Activated CD4-positive, alpha-beta T cell treated with anti-CD3 and anti-CD28 coated beads, Interleukin-2, amount 10 ng/mL, durations not matched to agents 24 days and 14 days (primary cell): ENCODE measurements at regions not wholly inside any gene's neighbourhood (a gene's known extent, or its start where the extent isn't known, plus 50 kb on each side); places are given as distances from the start of the nearest gene placed in this dataset.

Experiments
- DNase-seq: peaks from one replicate; pipeline ENCODE4 v3.0.0; 2022
- H3K27ac Mint-ChIP-seq: one replicate; pipeline ENCODE4 v1.8.0; 2022; ENCODE audit warnings: mild to moderate bottlenecking, mixed read lengths
- H3K27me3 Mint-ChIP-seq: one replicate; pipeline ENCODE4 v1.8.0; 2022; ENCODE audit warnings: mixed read lengths
- H3K36me3 Mint-ChIP-seq: one replicate; pipeline ENCODE4 v1.8.0; 2022; ENCODE audit warnings: low read depth, mild to moderate bottlenecking, mixed read lengths
- H3K4me1 Mint-ChIP-seq: one replicate; pipeline ENCODE4 v1.8.0; 2021; ENCODE audit warnings: mixed read lengths
- H3K4me3 Mint-ChIP-seq: one replicate; pipeline ENCODE4 v1.8.0; 2022; ENCODE audit warnings: mild to moderate bottlenecking, moderate library complexity, mixed read lengths
- H3K9me3 Mint-ChIP-seq: one replicate; pipeline ENCODE4 v1.8.0; 2021; ENCODE audit warnings: mixed read lengths
- intact Hi-C: fragments of 100-400 bp; cut with micrococcal nuclease; formaldehyde crosslinking; loops from one replicate; pipeline ENCODE4 v1.15.1; 2023

- Mint-ChIP-seq H3K36me3 (no peaks in the 10 kb centered on the region), H3K4me1 (no peaks in the 10 kb centered on the region), H3K9me3 (no peaks in the 10 kb centered on the region), H3K27me3 (peaks cover 7% of the 10 kb centered on the region), H3K4me3 (no peak overlapping the region), H3K27ac (no peak overlapping the region)
- no peak for DNase-seq
- intact Hi-C loops, result no loop called here
Measured at GRCh38 chr6:71404145-71404966, 115.7 kb downstream of the OGFRL1 start.

DNA sequence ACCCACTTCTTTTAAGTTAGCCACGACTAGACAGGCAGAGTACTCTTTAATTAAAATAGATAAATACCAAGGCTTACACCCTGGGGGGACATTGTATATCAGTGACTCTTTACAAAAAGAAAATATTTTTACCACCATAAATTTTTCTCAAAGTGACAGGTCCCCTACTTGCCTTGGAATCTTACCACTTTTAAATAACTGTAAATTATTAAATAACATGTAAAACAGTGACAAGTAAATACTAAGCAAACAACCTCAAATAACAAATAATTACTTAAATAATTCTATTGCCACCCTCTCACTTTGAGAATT, 116.3 kb downstream of the OGFRL1 start:
- Mint-ChIP-seq H3K4me3 (no peak overlapping the region), H3K9me3 (no peaks in the 10 kb centered on the region)

DNA sequence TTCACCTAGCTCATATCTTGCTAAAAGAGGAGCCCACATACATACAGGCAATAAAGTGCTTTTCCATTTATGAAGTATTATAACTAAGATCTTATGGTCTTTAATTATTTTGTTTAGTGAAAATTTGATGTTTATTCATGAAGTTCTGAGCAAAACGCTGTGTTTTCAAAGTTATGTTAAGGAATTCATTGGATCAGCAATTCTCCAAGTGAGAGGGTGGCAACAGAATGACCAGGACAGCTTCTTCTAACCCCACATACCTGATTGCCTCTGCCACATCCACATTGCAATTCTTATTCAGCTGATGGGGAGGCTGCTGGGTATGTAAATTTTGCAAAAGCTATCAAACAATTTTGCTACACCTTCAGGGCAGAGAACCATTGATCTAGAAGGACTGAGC, 116.8 kb downstream of the OGFRL1 start:
- Mint-ChIP-seq H3K9me3 (peaks cover under 1% of the 10 kb centered on the region), H3K36me3 (no peaks in the 10 kb centered on the region), H3K4me1 (no peaks in the 10 kb centered on the region), H3K27ac (no peak overlapping the region), H3K4me3 (no peak overlapping the region), H3K27me3 (peaks cover 7% of the 10 kb centered on the region)
- no peak for DNase-seq
- intact Hi-C loops, result no loop called here

More for the DNA sequence above, 116.3 kb downstream of the OGFRL1 start:
- Mint-ChIP-seq H3K4me1 (no peaks in the 10 kb centered on the region), H3K27me3 (peaks cover 7% of the 10 kb centered on the region), H3K27ac (no peak overlapping the region), H3K36me3 (no peaks in the 10 kb centered on the region)
- DNase-seq, result no peak
- intact Hi-C loops, result no loop called here

- Mint-ChIP-seq H3K27me3 (peaks cover 7% of the 10 kb centered on the region), H3K9me3 (peaks cover 5% of the 10 kb centered on the region), H3K27ac (no peak overlapping the region), H3K4me1 (no peaks in the 10 kb centered on the region), H3K4me3 (no peak overlapping the region), H3K36me3 (no peaks in the 10 kb centered on the region)
- DNase-seq, result no peak
- intact Hi-C loops, result no loop called here
Measured at GRCh38 chr6:71406865-71407860, 118.6 kb downstream of the OGFRL1 start.

DNA sequence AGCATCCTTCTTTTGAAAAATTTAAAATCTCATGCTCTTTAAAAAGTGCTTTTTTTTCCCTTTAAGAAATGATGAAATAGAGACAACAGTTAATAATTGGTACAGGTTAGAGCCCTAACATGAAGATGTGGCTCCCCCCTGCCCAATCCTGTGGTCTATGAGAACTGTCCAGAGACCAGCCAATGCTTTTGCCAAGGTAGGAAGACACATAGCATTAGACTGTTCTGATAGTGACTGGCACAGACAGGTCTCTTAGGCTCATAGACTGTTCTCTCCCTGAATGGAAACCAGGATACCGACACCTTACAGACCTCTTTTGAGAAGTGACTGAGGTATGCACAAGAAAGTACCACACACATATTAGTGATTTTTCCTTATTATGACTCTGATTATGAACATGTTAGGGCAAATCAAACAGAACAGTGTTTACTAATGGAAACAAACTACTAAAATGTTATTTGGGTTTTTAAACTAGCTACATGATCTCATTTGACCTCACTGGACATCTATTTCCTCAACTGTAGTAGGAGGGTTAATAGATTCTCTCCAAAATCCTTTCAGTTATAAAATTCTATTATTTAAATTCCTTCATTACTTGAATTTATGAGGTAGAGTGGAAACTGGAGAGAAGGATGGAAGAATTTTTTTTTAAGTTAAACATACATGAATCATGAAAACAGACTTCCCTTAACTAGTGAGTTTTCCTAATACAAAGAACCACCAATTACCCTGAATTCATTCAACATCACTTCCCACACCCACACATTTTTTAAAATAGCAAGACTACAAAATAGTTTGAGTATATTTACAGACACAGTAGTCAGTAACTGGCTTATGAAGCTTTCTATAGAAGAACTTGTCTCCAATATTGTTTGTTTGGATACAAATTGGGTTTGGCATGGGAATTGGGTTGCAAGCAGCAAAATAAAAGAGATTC, 120.4 kb downstream of the OGFRL1 start:
- no peaks in the 10 kb centered on the region for H3K4me1 Mint-ChIP-seq
- DNase-seq, result no peak
- peaks cover 9% of the 10 kb centered on the region for H3K27me3 Mint-ChIP-seq
- intact Hi-C loops, result no loop called here
- H3K4me3 Mint-ChIP-seq, result no peak overlapping the region
- peaks cover 7% of the 10 kb centered on the region for H3K9me3 Mint-ChIP-seq
- H3K27ac Mint-ChIP-seq, result no peak overlapping the region
- H3K36me3 Mint-ChIP-seq, result no peaks in the 10 kb centered on the region

GRCh38 chr6:71410164-71410566, 121.6 kb downstream of the OGFRL1 start:
- Mint-ChIP-seq H3K4me3 (no peak overlapping the region), H3K36me3 (no peaks in the 10 kb centered on the region), H3K9me3 (peaks cover 7% of the 10 kb centered on the region), H3K27me3 (peaks cover 15% of the 10 kb centered on the region), H3K4me1 (no peaks in the 10 kb centered on the region), H3K27ac (no peak overlapping the region)
- intact Hi-C loops, result no loop called here
- DNase-seq, result no peak

GRCh38 chr6:71410681-71411080, 122.1 kb downstream of the OGFRL1 start:
- Mint-ChIP-seq H3K27me3 (peaks cover 19% of the 10 kb centered on the region), H3K9me3 (peaks cover 7% of the 10 kb centered on the region), H3K27ac (no peak overlapping the region), H3K4me3 (no peak overlapping the region), H3K4me1 (no peaks in the 10 kb centered on the region), H3K36me3 (no peaks in the 10 kb centered on the region)
- intact Hi-C loops, result no loop called here
- no peak for DNase-seq

DNA sequence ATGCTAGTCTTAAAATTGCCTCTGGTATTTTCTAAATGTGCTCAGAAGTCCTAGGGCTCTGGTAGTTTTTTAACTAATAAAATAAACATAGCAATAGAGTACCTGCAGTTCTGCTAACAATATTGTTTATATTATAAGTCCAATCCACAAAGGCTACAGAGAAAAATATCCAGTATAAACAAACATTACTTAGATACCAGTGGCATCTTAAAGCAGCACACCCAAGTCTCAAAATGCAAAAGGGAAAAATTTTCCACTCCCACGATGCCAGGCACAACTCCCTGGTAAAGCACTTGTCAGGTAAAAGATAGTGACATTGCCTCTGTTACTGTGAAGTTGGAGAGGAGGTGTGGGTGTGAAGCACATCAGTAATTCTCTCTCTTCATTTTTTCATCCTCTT, 123.3 kb downstream of the OGFRL1 start:
- peaks cover 7% of the 10 kb centered on the region for H3K9me3 Mint-ChIP-seq
- H3K36me3 Mint-ChIP-seq, result no peaks in the 10 kb centered on the region
- no peaks in the 10 kb centered on the region for H3K4me1 Mint-ChIP-seq
- intact Hi-C loops, result no loop called here
- H3K27ac Mint-ChIP-seq, result no peak overlapping the region
- H3K27me3 Mint-ChIP-seq, result peaks cover 17% of the 10 kb centered on the region
- no peak overlapping the region for H3K4me3 Mint-ChIP-seq
- no peak for DNase-seq

- DNase-seq, result no peak
- Mint-ChIP-seq H3K36me3 (no peaks in the 10 kb centered on the region), H3K4me3 (no peak overlapping the region), H3K4me1 (no peaks in the 10 kb centered on the region), H3K27ac (no peak overlapping the region), H3K9me3 (peaks cover 7% of the 10 kb centered on the region), H3K27me3 (peaks cover 17% of the 10 kb centered on the region)
- intact Hi-C loops, result no loop called here
Measured at GRCh38 chr6:71412559-71413140, 124.0 kb downstream of the OGFRL1 start.

DNA sequence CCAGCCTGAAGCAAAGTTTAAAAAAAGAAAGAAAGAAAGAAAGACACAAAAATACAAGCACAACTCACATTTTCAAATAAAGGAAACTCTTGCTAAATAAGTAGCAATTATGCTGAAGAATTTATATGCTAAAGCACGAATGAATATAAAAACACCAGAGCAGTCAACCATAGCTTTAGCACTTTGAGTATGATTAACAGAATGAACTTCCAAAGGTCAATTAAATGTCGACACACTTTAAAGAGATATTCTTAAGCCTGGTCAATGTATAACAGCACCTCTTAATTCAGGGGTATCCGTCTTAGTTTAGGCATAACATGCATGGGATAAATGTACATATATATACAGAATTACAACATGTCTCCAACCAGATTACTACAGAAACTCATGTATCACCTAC, 125.9 kb downstream of the OGFRL1 start:
- Mint-ChIP-seq H3K27ac (no peak overlapping the region), H3K4me3 (no peak overlapping the region), H3K27me3 (peaks cover 34% of the 10 kb centered on the region), H3K36me3 (no peaks in the 10 kb centered on the region), H3K4me1 (no peaks in the 10 kb centered on the region), H3K9me3 (peaks cover 7% of the 10 kb centered on the region)
- intact Hi-C loops, result no loop called here
- DNase-seq, result no peak

- Mint-ChIP-seq H3K36me3 (no peaks in the 10 kb centered on the region), H3K9me3 (no peaks in the 10 kb centered on the region), H3K4me1 (no peaks in the 10 kb centered on the region), H3K27me3 (peaks cover 52% of the 10 kb centered on the region), H3K4me3 (peak overlapping the region; percentile 20), H3K27ac (no peak overlapping the region)
- intact Hi-C loops, result no loop called here
- DNase-seq, result no peak
Measured at GRCh38 chr6:71419217-71420094, 130.8 kb downstream of the OGFRL1 start.

DNA sequence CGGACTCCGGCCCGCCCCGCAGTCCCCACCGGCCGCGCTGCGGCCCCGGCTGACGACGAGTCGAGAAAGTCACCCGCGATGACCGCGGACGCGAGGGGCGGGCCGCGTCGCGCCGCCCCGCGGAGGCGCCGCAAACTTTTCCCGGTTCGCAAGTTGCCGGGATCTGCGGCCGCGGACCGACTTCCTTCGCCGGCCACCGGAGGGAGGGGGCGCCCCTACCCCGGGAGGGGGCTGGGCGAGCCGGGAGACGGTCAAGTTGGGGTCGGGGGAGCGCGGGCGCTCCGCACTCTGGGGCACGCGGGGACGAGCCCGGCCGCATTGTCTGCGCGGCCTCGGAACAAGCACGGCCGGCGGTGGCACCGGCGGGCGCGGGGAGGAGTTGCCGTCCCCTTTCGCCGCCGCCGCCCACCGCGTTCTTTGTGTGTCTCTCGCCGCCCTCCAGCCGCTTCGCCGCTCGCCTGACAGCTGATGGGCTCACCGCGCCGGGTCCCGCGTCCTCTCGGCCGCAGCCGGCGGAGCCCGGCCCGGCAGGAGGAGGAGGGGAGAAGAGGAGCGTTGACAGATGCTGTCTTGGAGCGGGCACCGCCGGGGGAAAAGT, 131.6 kb downstream of the OGFRL1 start:
- Mint-ChIP-seq H3K27me3 (peaks cover 49% of the 10 kb centered on the region), H3K4me3 (no peak overlapping the region), H3K36me3 (no peaks in the 10 kb centered on the region), H3K27ac (no peak overlapping the region), H3K4me1 (no peaks in the 10 kb centered on the region), H3K9me3 (no peaks in the 10 kb centered on the region)
- intact Hi-C loops, result no loop called here
- no peak for DNase-seq
